Adrenal gland (tissue), 9 donors: ENCODE measurements at regions not wholly inside any gene's neighbourhood (a gene's known extent, or its start where the extent isn't known, plus 50 kb on each side); places are given as distances from the start of the nearest gene placed in this dataset.

Experiments
- DNase-seq, 7 donors: peaks; one replicate each; pipeline ENCODE4 v3.0.0-alpha.2; 2019 to 2020
- H3K27ac ChIP-seq, 5 donors: fragments of 200-600 bp; sonication (generic) in 4 of 5; 1 replicate in 3 of 5; 2 replicates in 2 of 5; pipeline versions ENCODE4 v1.5.1 to v1.8.0; 2016 to 2020; ENCODE audit warnings: mild to moderate bottlenecking in 1 of 5
- H3K27me3 ChIP-seq: fragments of 200-600 bp; 2 replicates; pipeline ENCODE4 v1.8.0; 2021
- H3K36me3 ChIP-seq, 2 donors: fragments of 200-600 bp; replicated peaks in 1 of 2; 1 replicate in 1 of 2; 2 replicates in 1 of 2; pipeline versions ENCODE4 v1.5.1 to v1.8.0; 2018 to 2022
- H3K4me1 ChIP-seq, 2 donors: fragments of 200-600 bp; replicated peaks in 1 of 2; 1 replicate in 1 of 2; 2 replicates in 1 of 2; pipeline versions ENCODE4 v1.5.1 to v1.8.0; 2018 to 2021
- H3K4me3 ChIP-seq, 4 donors: fragments of 200-600 bp; sonication (generic) in 3 of 4; one replicate each; pipeline ENCODE4 v1.5.1; 2016 to 2018
- H3K9me3 ChIP-seq, 3 donors: fragments of 200-600 bp; sonication (generic) in 1 of 3; replicated peaks in 1 of 3; 1 replicate in 2 of 3; 2 replicates in 1 of 3; pipeline versions ENCODE4 v1.5.1 to v1.8.0; 2016 to 2021
- POLR2A ChIP-seq, 2 donors: fragments of 450-650 bp; IDR thresholded peaks; one replicate each; pipeline ENCODE4 v1.6.1; 2017; ENCODE audit warnings: antibody characterized with exemption in 2 of 2, mild to moderate bottlenecking in 2 of 2, moderate library complexity in 1 of 2
- WGBS, 4 donors: extraction: QIAGEN DNeasy Blood & Tissue Kit in 2 of 4; methylation state at CpG; one replicate each; pipeline versions ENCODE4 v1.1.5 to v1.1.7; 2013 to 2017; 5-methylcytosine and 5-hydroxymethylcytosine counted together
- intact Hi-C, 2 donors: fragments of 100-400 bp; cut with DNase I; formaldehyde crosslinking; loops; one replicate each; pipeline versions ENCODE4 v1.14.1 to v1.15.0; 2022 to 2023
- TF ChIP-seq, protein P1 (sequence below), 6 experiments: fragments of 450-650 bp in 4 of 6; fragments of 200-600 bp in 2 of 6; sonication (generic) in 1 of 6; IDR thresholded peaks; 1 replicate in 5 of 6; 2 replicates in 1 of 6; pipeline versions ENCODE4 v1.5.1 to v1.8.0; 2016 to 2021; ENCODE audit warnings: antibody characterized with exemption in 6 of 6, mild to moderate bottlenecking in 2 of 6, moderate library complexity in 1 of 6
- donor health status: healthy with polysubstance abuse.
- donor health status: Bipolar disorder and iron deficiency.
- donor health status: DM: yes; HTN: yes; CAD: no.
- donor health status: DM: no; HTN: no; CAD: no.
- donor health status: DM: no; HTN: no; CAD: no.

DNA sequence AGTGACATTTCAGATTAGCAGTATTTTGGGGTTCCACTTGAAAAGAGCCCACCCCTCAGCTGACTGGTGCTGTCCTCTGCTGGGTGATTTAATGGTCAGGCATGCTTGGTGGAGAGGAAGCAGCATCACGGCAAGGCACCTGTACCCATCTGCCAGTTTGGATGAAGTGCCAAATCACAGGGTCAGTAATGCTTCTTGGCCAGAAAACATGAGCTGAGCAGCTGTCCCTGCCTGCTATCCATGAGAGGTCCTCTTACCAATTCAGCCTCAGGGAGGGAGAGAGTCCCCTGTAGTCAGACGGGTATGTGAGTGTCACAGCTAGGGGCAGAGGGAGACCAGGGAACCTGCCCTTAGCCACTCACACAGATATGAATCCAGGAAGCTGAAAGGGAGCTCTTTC, 137.9 kb downstream of the SEC61B start:
- H3K4me1 ChIP-seq: no peaks in the 10 kb centered on the region
- no peaks in the 10 kb centered on the region for H3K36me3 ChIP-seq
- DNase-seq: no peak
- no peaks in the 10 kb centered on the region for H3K9me3 ChIP-seq
- no peaks in the 10 kb centered on the region for H3K27me3 ChIP-seq
- no peak overlapping the region for H3K27ac ChIP-seq
- no peak for TF ChIP-seq POLR2A (IDR thresholded peaks at IDR 0.05)
- TF ChIP-seq, protein P1, sequence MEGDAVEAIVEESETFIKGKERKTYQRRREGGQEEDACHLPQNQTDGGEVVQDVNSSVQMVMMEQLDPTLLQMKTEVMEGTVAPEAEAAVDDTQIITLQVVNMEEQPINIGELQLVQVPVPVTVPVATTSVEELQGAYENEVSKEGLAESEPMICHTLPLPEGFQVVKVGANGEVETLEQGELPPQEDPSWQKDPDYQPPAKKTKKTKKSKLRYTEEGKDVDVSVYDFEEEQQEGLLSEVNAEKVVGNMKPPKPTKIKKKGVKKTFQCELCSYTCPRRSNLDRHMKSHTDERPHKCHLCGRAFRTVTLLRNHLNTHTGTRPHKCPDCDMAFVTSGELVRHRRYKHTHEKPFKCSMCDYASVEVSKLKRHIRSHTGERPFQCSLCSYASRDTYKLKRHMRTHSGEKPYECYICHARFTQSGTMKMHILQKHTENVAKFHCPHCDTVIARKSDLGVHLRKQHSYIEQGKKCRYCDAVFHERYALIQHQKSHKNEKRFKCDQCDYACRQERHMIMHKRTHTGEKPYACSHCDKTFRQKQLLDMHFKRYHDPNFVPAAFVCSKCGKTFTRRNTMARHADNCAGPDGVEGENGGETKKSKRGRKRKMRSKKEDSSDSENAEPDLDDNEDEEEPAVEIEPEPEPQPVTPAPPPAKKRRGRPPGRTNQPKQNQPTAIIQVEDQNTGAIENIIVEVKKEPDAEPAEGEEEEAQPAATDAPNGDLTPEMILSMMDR (IDR thresholded peaks at IDR 0.05): no peak
- H3K4me3 ChIP-seq: no peak overlapping the region
- intact Hi-C loops: no loop called here
- 52 to 56% (median 55%) methylated on average over 2 of the region's 2 CpGs; no CpG with 5 or more reads in 1 of the 4 donors for whole genome bisulfite sequencing, 4 donors

DNA sequence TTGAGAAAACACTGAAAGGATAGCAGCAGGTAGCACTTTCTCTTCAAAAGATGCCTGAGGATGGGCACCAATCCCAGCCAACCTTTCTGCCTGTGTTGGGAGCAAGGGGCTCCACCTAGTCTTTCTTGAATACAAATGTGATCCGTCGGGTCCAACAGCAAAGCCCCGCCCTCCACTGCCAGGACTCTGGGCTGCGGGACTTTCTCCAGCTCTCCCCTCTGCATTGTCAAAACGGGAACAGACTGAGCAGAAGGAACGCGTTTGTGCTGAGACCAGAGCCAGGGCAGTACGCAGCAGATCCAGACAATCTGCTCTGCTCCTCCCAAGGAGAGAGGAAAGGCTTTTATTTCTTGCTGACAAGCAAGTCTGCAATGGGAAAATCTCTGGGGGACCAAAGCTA, 139.7 kb downstream of the SEC61B start:
- Histone ChIP-seq H3K4me1 (no peaks in the 10 kb centered on the region), H3K36me3 (no peaks in the 10 kb centered on the region), H3K9me3 (no peaks in the 10 kb centered on the region), H3K27ac (no peak overlapping the region), H3K27me3 (no peaks in the 10 kb centered on the region), H3K4me3 (no peak overlapping the region)
- no peak for DNase-seq
- intact Hi-C loops: no loop called here
- TF ChIP-seq, protein P1 (IDR thresholded peaks at IDR 0.05): no peak
- TF ChIP-seq POLR2A (IDR thresholded peaks at IDR 0.05): no peak
- 18 to 22% (median 20%) methylated on average over 8 of the region's 8 CpGs for WGBS, 4 donors

DNA sequence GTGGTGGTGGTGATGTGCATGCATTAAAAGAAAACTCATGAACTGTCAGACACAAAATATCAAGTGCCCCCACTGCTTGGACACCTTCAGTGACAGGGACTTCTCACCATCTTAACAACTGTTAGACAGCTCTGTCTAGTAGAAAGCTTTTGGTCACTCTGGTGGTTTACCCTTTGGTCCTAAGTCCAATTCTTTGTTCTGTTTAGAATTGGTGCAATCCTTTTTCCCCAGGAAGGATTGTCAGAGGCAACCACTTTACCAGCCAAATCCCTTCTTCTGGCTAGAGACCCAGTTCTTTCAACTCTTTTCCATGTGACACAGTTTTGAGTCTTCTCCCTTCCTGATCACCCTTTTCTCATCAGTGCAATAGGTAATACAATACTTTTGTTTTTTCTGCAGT, 140.2 kb downstream of the SEC61B start:
- intact Hi-C loops: no loop called here
- TF ChIP-seq, protein P1 (IDR thresholded peaks at IDR 0.05): no peak
- no peak for TF ChIP-seq POLR2A (IDR thresholded peaks at IDR 0.05)
- no peaks in the 10 kb centered on the region for H3K36me3 ChIP-seq

DNA sequence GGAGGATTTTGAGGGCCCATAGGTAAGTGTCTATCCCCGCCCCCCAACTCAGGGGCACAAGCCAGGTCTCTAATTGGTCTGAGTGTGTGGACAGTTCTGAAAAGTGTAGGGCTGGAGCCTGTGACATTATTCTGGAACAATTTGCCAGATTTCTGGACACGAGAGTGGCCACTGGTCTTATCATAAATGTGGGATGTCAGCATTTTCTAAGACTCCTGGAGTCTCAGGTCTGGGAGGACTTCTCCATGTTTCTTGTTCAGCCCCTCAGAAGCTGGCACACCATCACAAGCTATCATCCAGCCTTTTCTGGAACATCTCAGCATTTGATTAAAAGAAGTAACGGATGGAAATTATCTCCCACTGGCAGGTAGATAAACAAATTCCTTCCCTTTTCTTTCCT, 141.4 kb downstream of the SEC61B start:
- intact Hi-C loops: no loop called here
- Histone ChIP-seq H3K27ac (no peak overlapping the region), H3K4me1 (no peaks in the 10 kb centered on the region), H3K36me3 (no peaks in the 10 kb centered on the region), H3K9me3 (no peaks in the 10 kb centered on the region), H3K27me3 (no peaks in the 10 kb centered on the region), H3K4me3 (no peak overlapping the region)
- WGBS, 4 donors: 80 to 100% (median 88%) methylated on average over 3 of the region's 3 CpGs
- DNase-seq: no peak
- no peak for TF ChIP-seq POLR2A (IDR thresholded peaks at IDR 0.05)
- TF ChIP-seq, protein P1 (IDR thresholded peaks at IDR 0.05): no peak

More for the DNA sequence above, 140.2 kb downstream of the SEC61B start:
- Histone ChIP-seq H3K9me3 (no peaks in the 10 kb centered on the region), H3K4me1 (no peaks in the 10 kb centered on the region), H3K27ac (no peak overlapping the region), H3K27me3 (no peaks in the 10 kb centered on the region), H3K4me3 (no peak overlapping the region)
- no peak for DNase-seq
